SK-N-SH (cell line): ENCODE measurements at regions not wholly inside any gene's neighbourhood (a gene's known extent, or its start where the extent isn't known, plus 50 kb on each side); places are given as distances from the start of the nearest gene placed in this dataset.

Experiments used
- CTCF ChIP-seq: fragments of 200-600 bp; sonication (generic); IDR thresholded peaks from 2 replicates; pipeline ENCODE4 v1.6.1; 2017; ENCODE audit warnings: antibody characterized with exemption, mild to moderate bottlenecking, moderate library complexity
- ELF1 ChIP-seq: IDR thresholded peaks from 2 replicates; pipeline ENCODE4 v1.4.0; 2012
- EP300 ChIP-seq, 2 experiments: IDR thresholded peaks; 2 replicates each; pipeline versions ENCODE4 v1.4.0 to v1.6.1; 2012; ENCODE audit warnings: borderline replicate concordance in 1 of 2, low read depth in 1 of 2, low read length in 1 of 2
- POLR2AphosphoS5 ChIP-seq: IDR thresholded peaks from 2 replicates; pipeline ENCODE4 v1.6.1; 2012; ENCODE audit warnings: low read depth, low read length
- RFX5 ChIP-seq: IDR thresholded peaks from 2 replicates; pipeline ENCODE4 v1.6.1; 2012; ENCODE audit warnings: mild to moderate bottlenecking, improper control_type of control experiment, low read length
- SMC3 ChIP-seq: IDR thresholded peaks from 2 replicates; pipeline ENCODE4 v1.6.1; 2012; ENCODE audit warnings: low read depth, low read length, improper control_type of control experiment
- YY1 ChIP-seq: IDR thresholded peaks from 2 replicates; pipeline ENCODE4 v1.4.0; 2012; ENCODE audit warnings: low read depth, mild to moderate bottlenecking

GRCh38 chr1:5494518-5494917 is 497.7 kb downstream of the NPHP4 start:
- TF ChIP-seq RFX5: no peak
- TF ChIP-seq YY1: no peak
- no peak for TF ChIP-seq EP300 (IDR thresholded peaks at IDR 0.05; ENCODE audit: borderline replicate concordance in 1 of 2, low read depth in 1 of 2, low read length in 1 of 2)
- no peak for TF ChIP-seq CTCF
- no peak for TF ChIP-seq SMC3
- no peak for TF ChIP-seq POLR2AphosphoS5
- no peak for TF ChIP-seq ELF1
